Osteocyte (in vitro differentiated cells): ENCODE measurements at regions not wholly inside any gene's neighbourhood (a gene's known extent, or its start where the extent isn't known, plus 50 kb on each side); places are given as distances from the start of the nearest gene placed in this dataset.

Experiments
- DNase-seq: peaks from one replicate; pipeline ENCODE4 v3.0.0; 2021; ENCODE audit warnings: mixed read lengths; ENCODE audit not compliant: unreplicated experiment; ENCODE audit errors: extremely low spot score
- H3K27ac Mint-ChIP-seq: one replicate; pipeline ENCODE4 v1.8.0; 2021; ENCODE audit warnings: mild to moderate bottlenecking, mixed read lengths; ENCODE audit not compliant: unreplicated experiment
- H3K27me3 Mint-ChIP-seq: one replicate; pipeline ENCODE4 v1.8.0; 2021; ENCODE audit warnings: mixed read lengths; ENCODE audit not compliant: unreplicated experiment
- H3K36me3 Mint-ChIP-seq: one replicate; pipeline ENCODE4 v1.8.0; 2021; ENCODE audit warnings: mixed read lengths; ENCODE audit not compliant: unreplicated experiment
- H3K4me1 Mint-ChIP-seq: one replicate; pipeline ENCODE4 v1.8.0; 2021; ENCODE audit warnings: mixed read lengths; ENCODE audit not compliant: unreplicated experiment
- H3K4me3 Mint-ChIP-seq: one replicate; pipeline ENCODE4 v1.8.0; 2021; ENCODE audit warnings: mild to moderate bottlenecking, moderate library complexity, mixed read lengths; ENCODE audit not compliant: unreplicated experiment
- H3K9me3 Mint-ChIP-seq: one replicate; pipeline ENCODE4 v1.8.0; 2021; ENCODE audit warnings: mixed read lengths; ENCODE audit not compliant: unreplicated experiment
- CTCF ChIP-seq: fragments of 200-600 bp; sonication (generic); IDR thresholded peaks from 2 replicates; pipeline ENCODE4 v1.5.0; 2021; ENCODE audit warnings: antibody characterized with exemption, mild to moderate bottlenecking, moderate library complexity

GRCh38 chr6:28768187-28768913 is 155.4 kb downstream of the TRIM27 start:
- no peak overlapping the region for H3K27ac Mint-ChIP-seq
- peaks cover 85% of the 10 kb centered on the region for H3K27me3 Mint-ChIP-seq
- no peaks in the 10 kb centered on the region for H3K9me3 Mint-ChIP-seq
- H3K36me3 Mint-ChIP-seq = no peaks in the 10 kb centered on the region
- no peak for TF ChIP-seq CTCF
- peaks cover 9% of the 10 kb centered on the region for H3K4me1 Mint-ChIP-seq
- no peak overlapping the region for H3K4me3 Mint-ChIP-seq
- no peak for DNase-seq

- Mint-ChIP-seq H3K4me1 (peaks cover 10% of the 10 kb centered on the region), H3K4me3 (no peak overlapping the region), H3K9me3 (no peaks in the 10 kb centered on the region), H3K27me3 (peaks cover 86% of the 10 kb centered on the region), H3K27ac (no peak overlapping the region), H3K36me3 (no peaks in the 10 kb centered on the region)
- no peak for TF ChIP-seq CTCF
- no peak for DNase-seq
Observed at GRCh38 chr6:28769626-28770402, 154.0 kb downstream of the TRIM27 start.

GRCh38 chr6:28770732-28771131 is 153.1 kb downstream of the TRIM27 start:
- no peak for DNase-seq
- no peak overlapping the region for H3K4me3 Mint-ChIP-seq
- peaks cover 86% of the 10 kb centered on the region for H3K27me3 Mint-ChIP-seq
- H3K27ac Mint-ChIP-seq = no peak overlapping the region
- TF ChIP-seq CTCF = no peak
- no peaks in the 10 kb centered on the region for H3K36me3 Mint-ChIP-seq
- peaks cover 7% of the 10 kb centered on the region for H3K4me1 Mint-ChIP-seq
- no peaks in the 10 kb centered on the region for H3K9me3 Mint-ChIP-seq

GRCh38 chr6:28771401-28772267 is 152.2 kb downstream of the TRIM27 start:
- no peak for TF ChIP-seq CTCF
- no peaks in the 10 kb centered on the region for H3K36me3 Mint-ChIP-seq
- no peak overlapping the region for H3K27ac Mint-ChIP-seq
- H3K4me3 Mint-ChIP-seq = no peak overlapping the region
- peaks cover 3% of the 10 kb centered on the region for H3K4me1 Mint-ChIP-seq
- H3K9me3 Mint-ChIP-seq = no peaks in the 10 kb centered on the region
- peaks cover 86% of the 10 kb centered on the region for H3K27me3 Mint-ChIP-seq
- DNase-seq = no peak
